Heart left ventricle (tissue), 16 donors: ENCODE measurements at regions not wholly inside any gene's neighbourhood (a gene's known extent, or its start where the extent isn't known, plus 50 kb on each side); places are given as distances from the start of the nearest gene placed in this dataset.
A peak's percentile ranks its signal among the peaks of the same experiment; 100 is the strongest.

Experiments
- ATAC-seq, 4 donors: fragments of 200-7000 bp; cut with Tn5 transposase; one replicate each; pipeline ENCODE4 v1.9.1; 2020 to 2022; ENCODE audit warnings: moderate library complexity in 4 of 4, mild to moderate bottlenecking in 3 of 4, moderate number of reproducible peaks in 1 of 4
- DNase-seq, 5 donors: peaks; one replicate each; pipeline ENCODE4 v3.0.0-alpha.2; 2020
- H3K27ac ChIP-seq, 12 donors: fragments of 200-600 bp; sonication (generic) in 4 of 12; one replicate each; pipeline versions ENCODE4 v1.5.0 to v1.8.0; 2016 to 2022; ENCODE audit warnings: mild to moderate bottlenecking in 2 of 12
- H3K27me3 ChIP-seq, 9 donors: fragments of 200-600 bp; sonication (generic) in 2 of 9; one replicate each; pipeline versions ENCODE4 v1.5.1 to v1.8.0; 2016 to 2022; ENCODE audit warnings: mild to moderate bottlenecking in 3 of 9
- H3K36me3 ChIP-seq, 9 donors: fragments of 200-600 bp; sonication (generic) in 2 of 9; one replicate each; pipeline versions ENCODE4 v1.5.0 to v1.8.0; 2018 to 2022; ENCODE audit warnings: mild to moderate bottlenecking in 2 of 9
- H3K4me1 ChIP-seq, 12 donors: fragments of 200-600 bp; sonication (generic) in 4 of 12; one replicate each; pipeline versions ENCODE4 v1.5.0 to v1.8.0; 2016 to 2022; ENCODE audit warnings: mild to moderate bottlenecking in 3 of 12
- H3K4me3 ChIP-seq, 12 donors: fragments of 200-600 bp; sonication (generic) in 4 of 12; one replicate each; pipeline versions ENCODE4 v1.5.0 to v1.8.0; 2017 to 2022; ENCODE audit warnings: mild to moderate bottlenecking in 9 of 12, moderate library complexity in 4 of 12
- H3K9me3 ChIP-seq, 12 donors: fragments of 200-600 bp; sonication (generic) in 4 of 12; one replicate each; pipeline versions ENCODE4 v1.5.0 to v1.8.0; 2016 to 2022; ENCODE audit warnings: mild to moderate bottlenecking in 1 of 12
- CTCF ChIP-seq, 12 donors: fragments of 200-600 bp; sonication (generic) in 4 of 12; IDR thresholded peaks; one replicate each; pipeline versions ENCODE4 v1.5.0 to v1.8.0; 2018 to 2022; ENCODE audit warnings: antibody characterized with exemption in 12 of 12, mild to moderate bottlenecking in 5 of 12
- POLR2A ChIP-seq, 2 donors: fragments of 450-650 bp; IDR thresholded peaks; one replicate each; pipeline ENCODE4 v1.6.1; 2017; ENCODE audit warnings: antibody characterized with exemption in 2 of 2, mild to moderate bottlenecking in 2 of 2, moderate library complexity in 2 of 2
- WGBS, 4 donors: extraction: QIAGEN DNeasy Blood & Tissue Kit in 2 of 4; methylation state at CpG; one replicate each; pipeline versions ENCODE4 v1.1.5 to v1.1.7; 2013 to 2018; 5-methylcytosine and 5-hydroxymethylcytosine counted together
- intact Hi-C, 10 donors: fragments of 100-400 bp; cut with DNase I; formaldehyde crosslinking; loops; one replicate each; pipeline versions ENCODE4 v1.11.1 to v1.14.2; 2022
- donor health status: ischemic (EF 13 %, LVEDD 7.1; RV severe dilation, severe dysfunction).
- donor health status: healthy with polysubstance abuse.
- donor health status: DM: no; HTN: yes; CAD: no.
- donor health status: DM: no; HTN: no; CAD: no.
- donor health status: ischemic (EF 25% LVEDD 6.9; RV normal size, moderate dysfunction).
- donor health status: ischemic (EF 25% LVEDD 5.7; RV mildly dilated, moderate dysfunction).
- donor health status: healthy.
- donor health status: DM: yes; HTN: yes; CAD: no.
- donor health status: ischemic (EF 35%, LVEDD 5.7; RV mildly dilated, moderate dysfunction).
- donor health status: nonischemic (EF 11% LVEDD 7.7; RV severe dilation, severe dysfunction).
- donor health status: DM: yes; HTN: yes; CAD: no.
- donor health status: PGD.
- donor health status: ischemic (EF 29% LVEDD 5.4; RV normal size, mild dysfunction).
- donor health status: nonischemic (EF 23%, LVEDD 6.1; RV moderate dilation, normal function).

- intact Hi-C loops = loop anchor here in 4 of 10 donors (10.0 kb wide), 2 partner anchors 120 to 700 kb away; no protein-coding TSS in a partner anchor
Measured at GRCh38 chr18:60804415-60804814, 431.8 kb upstream of the MC4R start.

GRCh38 chr18:60809937-60810336 lies 437.4 kb upstream of the MC4R start:
- no peaks in the 10 kb centered on the region for H3K27me3 ChIP-seq
- DNase-seq (no peak), ATAC-seq (no peak)
- no peaks in the 10 kb centered on the region for H3K9me3 ChIP-seq
- no peaks in the 10 kb centered on the region for H3K36me3 ChIP-seq
- intact Hi-C loops = loop anchor here in 6 of 10 donors (5.0 to 10.0 kb wide), 3 partner anchors 125 to 695 kb away; no protein-coding TSS in a partner anchor
- H3K4me1 ChIP-seq = no peaks in the 10 kb centered on the region
- no peak overlapping the region for H3K27ac ChIP-seq
- WGBS, 4 donors = 92 to 97% (median 93%) methylated on average over 1 to 2 of the region's 2 CpGs
- no peak overlapping the region for H3K4me3 ChIP-seq
- TF ChIP-seq POLR2A (IDR thresholded peaks at IDR 0.05) (no peak), CTCF (IDR thresholded peaks at IDR 0.05) (no peak)

More at GRCh38 chr18:60804415-60804814, 431.8 kb upstream of the MC4R start:
- Histone ChIP-seq H3K4me3 (no peak overlapping the region), H3K36me3 (no peaks in the 10 kb centered on the region), H3K4me1 (no peaks in the 10 kb centered on the region), H3K27ac (no peak overlapping the region), H3K9me3 (no peaks in the 10 kb centered on the region), H3K27me3 (no peaks in the 10 kb centered on the region)
- 54 to 63% (median 58%) methylated on average over 3 of the region's 3 CpGs for WGBS, 4 donors
- TF ChIP-seq POLR2A (IDR thresholded peaks at IDR 0.05) (no peak), CTCF (IDR thresholded peaks at IDR 0.05) (no peak)
- no peak for ATAC-seq
- DNase-seq = no peak

- H3K9me3 ChIP-seq = no peaks in the 10 kb centered on the region
- WGBS, 4 donors = 69 to 75% (median 72%) methylated on average over 2 of the region's 2 CpGs
- DNase-seq = no peak
- H3K4me3 ChIP-seq = no peak overlapping the region
- no peaks in the 10 kb centered on the region for H3K4me1 ChIP-seq
- ATAC-seq = no peak
- intact Hi-C loops = no loop called here
- TF ChIP-seq POLR2A (IDR thresholded peaks at IDR 0.05) (no peak), CTCF (IDR thresholded peaks at IDR 0.05) (no peak)
- no peaks in the 10 kb centered on the region for H3K27me3 ChIP-seq
- no peak overlapping the region for H3K27ac ChIP-seq
- H3K36me3 ChIP-seq = no peaks in the 10 kb centered on the region
Measured at GRCh38 chr18:60812921-60813320, 440.3 kb upstream of the MC4R start.

- Histone ChIP-seq H3K27me3 (no peaks in the 10 kb centered on the region), H3K9me3 (no peaks in the 10 kb centered on the region), H3K4me1 (no peaks in the 10 kb centered on the region), H3K4me3 (no peak overlapping the region), H3K36me3 (no peaks in the 10 kb centered on the region), H3K27ac (no peak overlapping the region)
- intact Hi-C loops = loop anchor here in 3 of 10 donors (10.0 kb wide), 1 partner anchor 142 kb away; no protein-coding TSS in a partner anchor
- DNase-seq (no peak), ATAC-seq (no peak)
- peak in 4 of 12 donors; percentile 5 to 22 (median 8) for TF ChIP-seq CTCF (IDR thresholded peaks at IDR 0.05)
- TF ChIP-seq POLR2A (IDR thresholded peaks at IDR 0.05) = no peak
- WGBS, 4 donors = 36 to 47% (median 44%) methylated on average over 2 of the region's 2 CpGs
Measured at GRCh38 chr18:60826346-60826745, 453.8 kb upstream of the MC4R start.
